ENCODE measurements at regions not wholly inside any gene's neighbourhood (a gene's known extent, or its start where the extent isn't known, plus 50 kb on each side); places are given as distances from the start of the nearest gene placed in this dataset.

DNA sequence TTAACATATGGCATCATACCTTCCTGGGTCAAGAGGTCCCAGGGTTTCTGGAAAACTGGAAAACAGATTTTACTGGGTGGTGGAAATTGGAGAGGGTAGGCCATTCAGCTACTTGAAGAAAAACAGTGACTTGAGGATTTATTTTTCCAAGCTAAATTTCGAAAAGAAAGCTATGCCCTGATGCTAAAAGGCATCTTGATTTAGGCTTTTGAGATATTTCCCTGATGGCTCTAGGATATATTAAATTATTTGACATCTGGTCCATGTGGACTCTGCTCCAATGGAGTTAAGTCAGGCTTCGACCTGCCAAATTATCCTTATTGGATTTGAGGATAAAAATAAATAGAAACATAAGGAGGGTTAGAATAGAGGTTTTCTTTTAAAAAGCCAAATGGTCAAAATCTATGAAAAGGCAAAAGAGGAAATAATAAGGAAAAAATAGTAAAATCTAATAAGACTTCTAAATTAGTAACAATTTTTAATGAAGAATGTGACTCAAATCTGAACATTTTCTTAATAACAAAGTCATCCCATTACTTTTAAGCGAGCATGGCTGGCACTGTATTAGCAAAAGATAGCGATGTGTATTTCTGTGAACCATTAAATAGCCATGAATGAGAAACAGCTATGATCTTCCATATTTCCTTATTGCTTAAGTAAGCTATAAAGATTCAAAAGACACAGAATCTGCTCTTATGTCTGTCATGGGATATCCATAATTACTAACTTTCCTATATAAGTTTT is 190.0 kb upstream of the MIR17HG start:
- H3K9ac ChIP-seq (ENCODE audit: low read depth in 1 of 2, low read length in 2 of 2), result no peak overlapping the region
- no peak for DNase-seq (ENCODE audit: low spot score)
- H3K4me1 ChIP-seq (ENCODE audit: control insufficient read depth in 4 of 4, insufficient read depth in 4 of 4, low read length in 3 of 4), result no peaks in the 10 kb centered on the region
- WGBS, result 77% methylated on average over 4 of the region's 4 CpGs
- H3K9me3 ChIP-seq (ENCODE audit: control insufficient read depth in 4 of 4, low read length in 3 of 4), result peaks cover 0 to 2% (median 0%) of the 10 kb centered on the region in 4 donors
- H3K27ac ChIP-seq (ENCODE audit: low read depth in 1 of 2, low read length in 2 of 2), result no peak overlapping the region
- no peak overlapping the region for H3K4me3 ChIP-seq (ENCODE audit: low read depth in 1 of 3, low read length in 3 of 3)
- no peaks in the 10 kb centered on the region for H3K27me3 ChIP-seq (ENCODE audit: control insufficient read depth in 4 of 4, insufficient read depth in 4 of 4, low read length in 3 of 4)
- TF ChIP-seq HNF4A (conservative IDR thresholded peaks at IDR 0.05), result no peak
- H3K36me3 ChIP-seq (ENCODE audit: control insufficient read depth in 4 of 4, insufficient read depth in 3 of 4, low read depth in 1 of 4, low read length in 3 of 4), result no peaks in the 10 kb centered on the region

DNA sequence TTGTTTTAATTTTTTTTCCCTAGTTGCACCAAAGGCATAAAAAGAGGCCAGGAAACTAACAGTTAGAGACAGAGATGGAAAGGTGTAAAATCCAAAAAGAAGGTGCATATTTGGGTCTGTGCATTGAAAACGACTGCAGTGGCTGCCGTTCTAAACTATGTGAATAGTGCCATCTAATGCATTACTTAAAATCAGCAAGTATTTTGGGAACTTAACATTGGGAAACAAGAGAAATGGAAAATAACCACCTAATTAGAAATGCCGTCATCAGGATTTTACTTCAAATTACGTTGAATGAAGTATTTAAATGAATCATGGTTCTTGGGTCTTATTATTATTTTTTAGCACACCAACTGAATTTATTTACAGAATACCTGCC is 189.5 kb upstream of the MIR17HG start:
- TF ChIP-seq RAD21 (IDR thresholded peaks at IDR 0.05) (peak in 1 of 2 donors; percentile 24), JUND (IDR thresholded peaks at IDR 0.05) (no peak)
- H3K36me3 ChIP-seq (ENCODE audit: control insufficient read depth in 4 of 4, insufficient read depth in 3 of 4, low read depth in 1 of 4, low read length in 3 of 4), result no peaks in the 10 kb centered on the region
- peaks cover 0 to 2% (median 0%) of the 10 kb centered on the region in 4 donors for H3K9me3 ChIP-seq (ENCODE audit: control insufficient read depth in 4 of 4, low read length in 3 of 4)
- H3K27ac ChIP-seq (ENCODE audit: low read depth in 1 of 2, low read length in 2 of 2), result no peak overlapping the region
- no peak for DNase-seq (ENCODE audit: low spot score)
- no peaks in the 10 kb centered on the region for H3K4me1 ChIP-seq (ENCODE audit: control insufficient read depth in 4 of 4, insufficient read depth in 4 of 4, low read length in 3 of 4)
- no peak overlapping the region for H3K4me3 ChIP-seq (ENCODE audit: low read depth in 1 of 3, low read length in 3 of 3)
- 50% methylated on average over 4 of the region's 4 CpGs for WGBS
- H3K9ac ChIP-seq (ENCODE audit: low read depth in 1 of 2, low read length in 2 of 2), result no peak overlapping the region
- no peaks in the 10 kb centered on the region for H3K27me3 ChIP-seq (ENCODE audit: control insufficient read depth in 4 of 4, insufficient read depth in 4 of 4, low read length in 3 of 4)

DNA sequence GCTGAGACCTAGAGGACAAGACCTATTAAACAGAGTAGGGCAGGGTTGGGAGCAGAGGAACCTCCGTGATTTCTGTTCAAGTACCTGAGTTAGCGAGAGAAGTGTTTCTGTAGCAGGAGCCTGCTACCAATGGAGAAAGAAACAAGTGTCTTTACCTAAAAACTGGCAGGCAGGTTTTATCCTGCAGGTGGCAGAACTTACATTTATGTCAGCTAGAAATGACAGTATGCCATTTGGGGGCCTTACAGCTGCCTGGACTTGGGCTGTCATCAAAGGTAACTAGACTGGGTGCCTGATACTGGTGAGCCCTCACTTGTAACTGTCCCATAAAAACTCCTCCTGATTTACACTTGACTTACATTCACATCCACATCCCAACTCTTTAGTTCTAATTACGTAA is 185.3 kb upstream of the MIR17HG start:
- WGBS, result 77% methylated on average over 3 of the region's 3 CpGs
- Histone ChIP-seq H3K36me3 (ENCODE audit: control insufficient read depth in 4 of 4, insufficient read depth in 3 of 4, low read depth in 1 of 4, low read length in 3 of 4) (no peaks in the 10 kb centered on the region), H3K4me3 (ENCODE audit: low read depth in 1 of 3, low read length in 3 of 3) (no peak overlapping the region), H3K4me1 (ENCODE audit: control insufficient read depth in 4 of 4, insufficient read depth in 4 of 4, low read length in 3 of 4) (no peaks in the 10 kb centered on the region), H3K9ac (ENCODE audit: low read depth in 1 of 2, low read length in 2 of 2) (no peak overlapping the region), H3K27me3 (ENCODE audit: control insufficient read depth in 4 of 4, insufficient read depth in 4 of 4, low read length in 3 of 4) (peaks cover 0 to 5% (median 0%) of the 10 kb centered on the region in 4 donors), H3K9me3 (ENCODE audit: control insufficient read depth in 4 of 4, low read length in 3 of 4) (no peaks in the 10 kb centered on the region), H3K27ac (ENCODE audit: low read depth in 1 of 2, low read length in 2 of 2) (no peak overlapping the region)
- TF ChIP-seq FOXA1 (IDR thresholded peaks at IDR 0.05) (no peak), ATF3 (IDR thresholded peaks at IDR 0.05) (no peak)
- DNase-seq (ENCODE audit: low spot score), result no peak

DNA sequence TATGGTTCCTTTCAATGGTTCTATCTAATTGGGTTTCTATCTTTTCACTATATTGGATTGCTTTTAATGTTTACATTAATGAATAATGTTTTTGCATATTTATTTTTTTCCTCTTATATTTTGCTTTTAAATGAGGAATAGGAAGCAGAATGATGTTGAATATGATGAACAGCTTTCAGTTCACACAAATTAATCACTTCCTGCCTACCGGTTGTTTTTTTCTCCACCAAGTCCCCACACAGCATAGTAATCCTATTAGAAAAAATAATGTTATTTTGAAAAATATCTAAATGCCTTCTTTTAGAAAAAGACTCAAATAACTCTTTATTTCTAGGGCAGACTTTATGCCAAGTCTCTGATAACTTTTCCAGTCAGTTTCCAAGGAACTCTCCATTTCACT is 184.9 kb upstream of the MIR17HG start:
- no peak for DNase-seq (ENCODE audit: low spot score)
- H3K36me3 ChIP-seq (ENCODE audit: control insufficient read depth in 4 of 4, insufficient read depth in 3 of 4, low read depth in 1 of 4, low read length in 3 of 4), result no peaks in the 10 kb centered on the region
- H3K4me1 ChIP-seq (ENCODE audit: control insufficient read depth in 4 of 4, insufficient read depth in 4 of 4, low read length in 3 of 4), result no peaks in the 10 kb centered on the region
- no peaks in the 10 kb centered on the region for H3K9me3 ChIP-seq (ENCODE audit: control insufficient read depth in 4 of 4, low read length in 3 of 4)
- no peak overlapping the region for H3K27ac ChIP-seq (ENCODE audit: low read depth in 1 of 2, low read length in 2 of 2)
- no peak overlapping the region for H3K9ac ChIP-seq (ENCODE audit: low read depth in 1 of 2, low read length in 2 of 2)
- peaks cover 0 to 5% (median 0%) of the 10 kb centered on the region in 4 donors for H3K27me3 ChIP-seq (ENCODE audit: control insufficient read depth in 4 of 4, insufficient read depth in 4 of 4, low read length in 3 of 4)
- WGBS, result 67% methylated on average over 1 of the region's 1 CpG
- no peak overlapping the region for H3K4me3 ChIP-seq (ENCODE audit: low read depth in 1 of 3, low read length in 3 of 3)
- TF ChIP-seq TAF1 (conservative IDR thresholded peaks at IDR 0.05) (no peak), GABPA (IDR thresholded peaks at IDR 0.05 in 1 of 2, conservative IDR thresholded peaks at IDR 0.05 in 1 of 2) (no peak), YY1 (IDR thresholded peaks at IDR 0.05) (no peak), NR2F2 (IDR thresholded peaks at IDR 0.05) (no peak), ZBTB33 (IDR thresholded peaks at IDR 0.05) (no peak), SP1 (IDR thresholded peaks at IDR 0.05) (no peak), HNF4G (IDR thresholded peaks at IDR 0.05) (no peak), EGR1 (IDR thresholded peaks at IDR 0.05; ENCODE audit: low read depth in 2 of 2) (no peak), RXRA (IDR thresholded peaks at IDR 0.05) (no peak), HNF4A (conservative IDR thresholded peaks at IDR 0.05) (no peak), JUND (IDR thresholded peaks at IDR 0.05) (no peak), FOXA1 (IDR thresholded peaks at IDR 0.05) (no peak), ATF3 (IDR thresholded peaks at IDR 0.05) (no peak)
- TF ChIP-seq, protein P1, sequence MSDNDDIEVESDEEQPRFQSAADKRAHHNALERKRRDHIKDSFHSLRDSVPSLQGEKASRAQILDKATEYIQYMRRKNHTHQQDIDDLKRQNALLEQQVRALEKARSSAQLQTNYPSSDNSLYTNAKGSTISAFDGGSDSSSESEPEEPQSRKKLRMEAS (IDR thresholded peaks at IDR 0.05), result no peak
- TF ChIP-seq, protein P2, sequence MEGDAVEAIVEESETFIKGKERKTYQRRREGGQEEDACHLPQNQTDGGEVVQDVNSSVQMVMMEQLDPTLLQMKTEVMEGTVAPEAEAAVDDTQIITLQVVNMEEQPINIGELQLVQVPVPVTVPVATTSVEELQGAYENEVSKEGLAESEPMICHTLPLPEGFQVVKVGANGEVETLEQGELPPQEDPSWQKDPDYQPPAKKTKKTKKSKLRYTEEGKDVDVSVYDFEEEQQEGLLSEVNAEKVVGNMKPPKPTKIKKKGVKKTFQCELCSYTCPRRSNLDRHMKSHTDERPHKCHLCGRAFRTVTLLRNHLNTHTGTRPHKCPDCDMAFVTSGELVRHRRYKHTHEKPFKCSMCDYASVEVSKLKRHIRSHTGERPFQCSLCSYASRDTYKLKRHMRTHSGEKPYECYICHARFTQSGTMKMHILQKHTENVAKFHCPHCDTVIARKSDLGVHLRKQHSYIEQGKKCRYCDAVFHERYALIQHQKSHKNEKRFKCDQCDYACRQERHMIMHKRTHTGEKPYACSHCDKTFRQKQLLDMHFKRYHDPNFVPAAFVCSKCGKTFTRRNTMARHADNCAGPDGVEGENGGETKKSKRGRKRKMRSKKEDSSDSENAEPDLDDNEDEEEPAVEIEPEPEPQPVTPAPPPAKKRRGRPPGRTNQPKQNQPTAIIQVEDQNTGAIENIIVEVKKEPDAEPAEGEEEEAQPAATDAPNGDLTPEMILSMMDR (IDR thresholded peaks at IDR 0.05; ENCODE audit: low read depth, low read length, missing input control), result no peak

Measured in liver (tissue), 8 donors.